HG02840 (cell line): ENCODE measurements at regions not wholly inside any gene's neighbourhood (a gene's known extent, or its start where the extent isn't known, plus 50 kb on each side); places are given as distances from the start of the nearest gene placed in this dataset.

Experiments used
- ATAC-seq: cut with Tn5 transposase; IDR thresholded peaks from one replicate; pipeline ENCODE4 v1.9.1; 2021; ENCODE audit warnings: mild to moderate bottlenecking, moderate library complexity, moderate number of reproducible peaks; ENCODE audit not compliant: unreplicated experiment, low FRiP score

- ATAC-seq: no peak
Observed at GRCh38 chr1:218573925-218574324, 228.8 kb downstream of the TGFB2 start.

- ATAC-seq: no peak
Observed at GRCh38 chr1:218575079-218575478, 229.9 kb downstream of the TGFB2 start.

- ATAC-seq: no peak
Observed at GRCh38 chr1:218575856-218576255, 230.7 kb downstream of the TGFB2 start.

GRCh38 chr1:218582646-218583045, 237.5 kb downstream of the TGFB2 start:
- no peak for ATAC-seq

- ATAC-seq: no peak
Observed at GRCh38 chr1:218584418-218585155, 239.5 kb downstream of the TGFB2 start.

GRCh38 chr1:218585511-218586184, 240.5 kb downstream of the TGFB2 start:
- ATAC-seq: no peak

GRCh38 chr1:218587900-218588299, 242.8 kb downstream of the TGFB2 start:
- no peak for ATAC-seq

- no peak for ATAC-seq
Observed at GRCh38 chr1:218588540-218589172, 243.5 kb downstream of the TGFB2 start.

- ATAC-seq: no peak
Observed at GRCh38 chr1:218589487-218589886, 244.4 kb downstream of the TGFB2 start.

GRCh38 chr1:218591966-218592365, 246.8 kb downstream of the TGFB2 start:
- ATAC-seq: no peak

GRCh38 chr1:218592688-218593087, 247.6 kb downstream of the TGFB2 start:
- ATAC-seq: no peak

GRCh38 chr1:218600968-218601367, 255.8 kb downstream of the TGFB2 start:
- no peak for ATAC-seq

GRCh38 chr1:218604217-218604616, 259.1 kb downstream of the TGFB2 start:
- ATAC-seq: no peak

- no peak for ATAC-seq
Observed at GRCh38 chr1:218611916-218612585, 266.9 kb downstream of the TGFB2 start.

- ATAC-seq: no peak
Observed at GRCh38 chr1:218613105-218613504, 268.0 kb downstream of the TGFB2 start.

- no peak for ATAC-seq
Observed at GRCh38 chr1:218614031-218614430, 268.9 kb downstream of the TGFB2 start.

- no peak for ATAC-seq
Observed at GRCh38 chr1:218616681-218617080, 271.5 kb downstream of the TGFB2 start.

- no peak for ATAC-seq
Observed at GRCh38 chr1:218617986-218618385, 272.9 kb downstream of the TGFB2 start.

GRCh38 chr1:218620956-218621355, 275.8 kb downstream of the TGFB2 start:
- ATAC-seq: no peak

GRCh38 chr1:218624052-218624451, 278.9 kb downstream of the TGFB2 start:
- no peak for ATAC-seq

GRCh38 chr1:218625393-218625792, 280.3 kb downstream of the TGFB2 start:
- no peak for ATAC-seq
